Panc1 (cell line): ENCODE measurements at regions not wholly inside any gene's neighbourhood (a gene's known extent, or its start where the extent isn't known, plus 50 kb on each side); places are given as distances from the start of the nearest gene placed in this dataset.

Experiments
- ATAC-seq: fragments of 200-7000 bp; cut with Tn5 transposase; 2 replicates; pipeline ENCODE4 v1.9.1; 2020; ENCODE audit warnings: mild to moderate bottlenecking, moderate library complexity
- BruUV-seq: library from RNA; stranded (reverse); fragments of 400-500 nt; replicated peaks from 2 replicates; lab custom pipeline; 2021; lab: Mats Ljungman, UMichigan
- CTCF ChIA-PET: fragments of 300-600 bp; sonication (Branson Sonifier 250); formaldehyde crosslinking; loops from one replicate; lab custom pipeline; 2022; ENCODE audit warnings: antibody characterized with exemption; lab: Charles Lee
- POLR2A ChIA-PET: fragments of 300-600 bp; sonication (Branson Sonifier 250); formaldehyde crosslinking; loops from one replicate; lab custom pipeline; 2022; ENCODE audit warnings: antibody characterized with exemption; lab: Charles Lee
- DNase-seq: peaks from one replicate; pipeline ENCODE4 v3.0.0-alpha.2; 2010; ENCODE audit warnings: low read depth, low spot score
- H3K27ac ChIP-seq: 2 replicates; pipeline ENCODE4 v1.5.1; 2011; ENCODE audit warnings: mild to moderate bottlenecking, low read length, inconsistent platforms
- H3K27me3 ChIP-seq: fragments of 200-500 bp; sonication (Bioruptor generic); 2 replicates; pipeline ENCODE4 v1.6.0; 2014; ENCODE audit warnings: low read length, inconsistent platforms; ENCODE audit not compliant: control insufficient read depth, insufficient read depth
- H3K36me3 ChIP-seq: fragments of 200-500 bp; sonication (Bioruptor generic); 2 replicates; pipeline ENCODE4 v1.5.1; 2014; ENCODE audit warnings: inconsistent platforms, mild to moderate bottlenecking, low read length, moderate library complexity; ENCODE audit not compliant: control insufficient read depth, insufficient read depth
- H3K4me1 ChIP-seq: 2 replicates; pipeline ENCODE4 v1.5.1; 2011; ENCODE audit warnings: inconsistent platforms, mild to moderate bottlenecking, low read length, moderate library complexity; ENCODE audit not compliant: control insufficient read depth, insufficient read depth
- H3K4me3 ChIP-seq, 2 experiments: 2 replicates each; pipeline ENCODE4 v1.5.1; 2011 to 2012; ENCODE audit warnings: low read depth in 2 of 2, low read length in 2 of 2, mild to moderate bottlenecking in 2 of 2, inconsistent platforms in 1 of 2, moderate library complexity in 1 of 2
- H3K9me3 ChIP-seq: fragments of 200-500 bp; sonication (Bioruptor generic); 2 replicates; pipeline ENCODE4 v1.5.1; 2014; ENCODE audit warnings: low read depth, mild to moderate bottlenecking, inconsistent platforms, low read length, moderate library complexity; ENCODE audit not compliant: control insufficient read depth, insufficient read depth
- POLR2AphosphoS5 ChIP-seq: IDR thresholded peaks from 2 replicates; pipeline ENCODE4 v1.6.1; 2012; ENCODE audit warnings: mild to moderate bottlenecking, low read depth, low read length, moderate library complexity
- SIN3A ChIP-seq: IDR thresholded peaks from 2 replicates; pipeline ENCODE4 v1.6.1; 2012; ENCODE audit warnings: low read depth, mild to moderate bottlenecking, low read length, moderate library complexity, borderline replicate concordance; ENCODE audit not compliant: insufficient read depth
- TCF7L2 ChIP-seq: IDR thresholded peaks from 2 replicates; pipeline ENCODE4 v1.6.1; 2011; ENCODE audit warnings: mild to moderate bottlenecking, low read depth, low read length, inconsistent platforms
- in situ Hi-C: cut with HindIII; loops from 2 replicates; pipeline ENCODE4 v1.10.0; 2016; ENCODE audit warnings: low sequenced_read_pairs, low pct_unique_long_range_greater_than_20kb
- intact Hi-C: fragments of 100-400 bp; cut with micrococcal nuclease; formaldehyde crosslinking; loops from one replicate; pipeline ENCODE4 v1.10.0; 2022; ENCODE audit not compliant: unreplicated experiment
- TF ChIP-seq, protein P1 (sequence below), 2 experiments: IDR thresholded peaks; 2 replicates each; pipeline ENCODE4 v1.6.1; 2011 to 2012; ENCODE audit warnings: low read depth in 2 of 2, control low read depth in 1 of 2, low read length in 1 of 2, mild to moderate bottlenecking in 1 of 2, moderate library complexity in 1 of 2; ENCODE audit not compliant: insufficient read depth in 1 of 2
- TF ChIP-seq, protein P2 (sequence below): fragments of 450-650 bp; IDR thresholded peaks from 2 replicates; pipeline ENCODE4 v1.5.1; 2017; ENCODE audit warnings: mild to moderate bottlenecking

DNA sequence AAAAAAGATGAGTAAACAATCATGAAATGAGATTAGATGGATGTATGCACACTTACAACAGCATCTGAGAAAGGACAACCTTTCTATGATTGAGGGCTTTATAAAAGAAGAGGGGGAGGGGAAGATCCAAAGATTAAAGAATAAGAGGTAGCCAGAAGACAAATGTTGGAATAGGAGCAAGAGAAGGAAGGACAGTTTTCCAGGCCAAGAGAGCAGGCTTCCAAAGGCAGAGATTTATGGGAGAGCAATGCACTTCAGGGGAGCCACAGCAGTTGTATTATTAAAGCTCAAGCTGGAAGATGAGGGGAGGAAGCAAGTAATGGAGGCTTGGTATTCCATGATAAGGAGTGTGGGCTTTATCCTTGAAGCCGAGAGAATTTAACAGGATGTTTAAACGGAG lies 110.3 kb upstream of the PTPN13 start:
- in situ Hi-C loops (no loop called here), intact Hi-C loops (no loop called here)
- CTCF ChIA-PET, result no interaction called here
- POLR2A ChIA-PET, result no interaction called here
- TF ChIP-seq, protein P1, sequence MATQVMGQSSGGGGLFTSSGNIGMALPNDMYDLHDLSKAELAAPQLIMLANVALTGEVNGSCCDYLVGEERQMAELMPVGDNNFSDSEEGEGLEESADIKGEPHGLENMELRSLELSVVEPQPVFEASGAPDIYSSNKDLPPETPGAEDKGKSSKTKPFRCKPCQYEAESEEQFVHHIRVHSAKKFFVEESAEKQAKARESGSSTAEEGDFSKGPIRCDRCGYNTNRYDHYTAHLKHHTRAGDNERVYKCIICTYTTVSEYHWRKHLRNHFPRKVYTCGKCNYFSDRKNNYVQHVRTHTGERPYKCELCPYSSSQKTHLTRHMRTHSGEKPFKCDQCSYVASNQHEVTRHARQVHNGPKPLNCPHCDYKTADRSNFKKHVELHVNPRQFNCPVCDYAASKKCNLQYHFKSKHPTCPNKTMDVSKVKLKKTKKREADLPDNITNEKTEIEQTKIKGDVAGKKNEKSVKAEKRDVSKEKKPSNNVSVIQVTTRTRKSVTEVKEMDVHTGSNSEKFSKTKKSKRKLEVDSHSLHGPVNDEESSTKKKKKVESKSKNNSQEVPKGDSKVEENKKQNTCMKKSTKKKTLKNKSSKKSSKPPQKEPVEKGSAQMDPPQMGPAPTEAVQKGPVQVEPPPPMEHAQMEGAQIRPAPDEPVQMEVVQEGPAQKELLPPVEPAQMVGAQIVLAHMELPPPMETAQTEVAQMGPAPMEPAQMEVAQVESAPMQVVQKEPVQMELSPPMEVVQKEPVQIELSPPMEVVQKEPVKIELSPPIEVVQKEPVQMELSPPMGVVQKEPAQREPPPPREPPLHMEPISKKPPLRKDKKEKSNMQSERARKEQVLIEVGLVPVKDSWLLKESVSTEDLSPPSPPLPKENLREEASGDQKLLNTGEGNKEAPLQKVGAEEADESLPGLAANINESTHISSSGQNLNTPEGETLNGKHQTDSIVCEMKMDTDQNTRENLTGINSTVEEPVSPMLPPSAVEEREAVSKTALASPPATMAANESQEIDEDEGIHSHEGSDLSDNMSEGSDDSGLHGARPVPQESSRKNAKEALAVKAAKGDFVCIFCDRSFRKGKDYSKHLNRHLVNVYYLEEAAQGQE (IDR thresholded peaks at IDR 0.05; ENCODE audit: insufficient read depth in 1 of 2, low read depth in 2 of 2, low read length in 1 of 2), result no peak
- TF ChIP-seq TCF7L2 (no peak), SIN3A (no peak), POLR2AphosphoS5 (no peak)
- TF ChIP-seq, protein P2, sequence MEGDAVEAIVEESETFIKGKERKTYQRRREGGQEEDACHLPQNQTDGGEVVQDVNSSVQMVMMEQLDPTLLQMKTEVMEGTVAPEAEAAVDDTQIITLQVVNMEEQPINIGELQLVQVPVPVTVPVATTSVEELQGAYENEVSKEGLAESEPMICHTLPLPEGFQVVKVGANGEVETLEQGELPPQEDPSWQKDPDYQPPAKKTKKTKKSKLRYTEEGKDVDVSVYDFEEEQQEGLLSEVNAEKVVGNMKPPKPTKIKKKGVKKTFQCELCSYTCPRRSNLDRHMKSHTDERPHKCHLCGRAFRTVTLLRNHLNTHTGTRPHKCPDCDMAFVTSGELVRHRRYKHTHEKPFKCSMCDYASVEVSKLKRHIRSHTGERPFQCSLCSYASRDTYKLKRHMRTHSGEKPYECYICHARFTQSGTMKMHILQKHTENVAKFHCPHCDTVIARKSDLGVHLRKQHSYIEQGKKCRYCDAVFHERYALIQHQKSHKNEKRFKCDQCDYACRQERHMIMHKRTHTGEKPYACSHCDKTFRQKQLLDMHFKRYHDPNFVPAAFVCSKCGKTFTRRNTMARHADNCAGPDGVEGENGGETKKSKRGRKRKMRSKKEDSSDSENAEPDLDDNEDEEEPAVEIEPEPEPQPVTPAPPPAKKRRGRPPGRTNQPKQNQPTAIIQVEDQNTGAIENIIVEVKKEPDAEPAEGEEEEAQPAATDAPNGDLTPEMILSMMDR, result no peak
- Histone ChIP-seq H3K4me1 (no peaks in the 10 kb centered on the region), H3K9me3 (no peaks in the 10 kb centered on the region), H3K27me3 (no peaks in the 10 kb centered on the region), H3K4me3 (no peak overlapping the region), H3K36me3 (no peaks in the 10 kb centered on the region), H3K27ac (no peak overlapping the region)
- no peak for ATAC-seq
- no peak for DNase-seq
- no TSS peak for BruUV-seq

DNA sequence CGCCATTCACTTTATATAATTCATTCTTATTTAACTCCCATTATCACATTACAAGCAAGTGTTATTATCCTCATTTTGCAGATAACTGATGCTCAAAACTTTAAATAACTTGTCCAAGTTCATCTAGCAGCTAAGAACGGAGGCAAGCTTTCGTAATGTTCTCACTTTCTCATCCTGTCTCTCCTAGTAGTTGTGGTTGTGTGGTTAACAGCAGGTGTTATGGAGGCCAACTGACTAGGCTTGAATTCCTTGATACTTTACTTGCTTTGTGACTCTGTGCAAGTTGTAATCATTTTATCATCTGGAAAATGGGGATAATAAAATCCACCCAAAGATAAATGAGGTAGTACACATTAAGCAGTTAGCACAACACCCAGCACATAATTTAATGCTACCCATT lies 109.9 kb upstream of the PTPN13 start:
- ChIA-PET POLR2A (no interaction called here), CTCF (no interaction called here)
- Histone ChIP-seq H3K4me1 (no peaks in the 10 kb centered on the region), H3K4me3 (no peak overlapping the region), H3K27ac (no peak overlapping the region), H3K27me3 (no peaks in the 10 kb centered on the region), H3K36me3 (no peaks in the 10 kb centered on the region), H3K9me3 (no peaks in the 10 kb centered on the region)
- ATAC-seq (no peak), DNase-seq (no peak)
- in situ Hi-C loops, result no loop called here
- TF ChIP-seq SIN3A, result no peak
- TF ChIP-seq, protein P2, result no peak
- TF ChIP-seq, protein P1 (IDR thresholded peaks at IDR 0.05; ENCODE audit: insufficient read depth in 1 of 2, low read depth in 2 of 2, low read length in 1 of 2), result no peak
- no peak for TF ChIP-seq POLR2AphosphoS5
- TF ChIP-seq TCF7L2, result no peak
- no TSS peak for BruUV-seq
- intact Hi-C loops, result no loop called here
